HG02938 (cell line): ENCODE measurements at regions not wholly inside any gene's neighbourhood (a gene's known extent, or its start where the extent isn't known, plus 50 kb on each side); places are given as distances from the start of the nearest gene placed in this dataset.

Experiments
- ATAC-seq: cut with Tn5 transposase; IDR thresholded peaks from one replicate; pipeline ENCODE4 v1.9.1; 2021; ENCODE audit warnings: mild to moderate bottlenecking, moderate library complexity; ENCODE audit not compliant: unreplicated experiment

GRCh38 chr18:10032331-10033015, 118.7 kb downstream of the VAPA start:
- ATAC-seq = no peak

- ATAC-seq = no peak
These were observed 119.2 kb downstream of the VAPA start for GRCh38 chr18:10033016-10033399.

GRCh38 chr18:10035281-10035991, 121.6 kb downstream of the VAPA start:
- no peak for ATAC-seq

GRCh38 chr18:10036479-10036878, 122.7 kb downstream of the VAPA start:
- no peak for ATAC-seq

GRCh38 chr18:10037181-10037580, 123.4 kb downstream of the VAPA start:
- no peak for ATAC-seq

- no peak for ATAC-seq
These were observed 124.5 kb downstream of the VAPA start for GRCh38 chr18:10038268-10038667.

- no peak for ATAC-seq
These were observed 126.6 kb downstream of the VAPA start for GRCh38 chr18:10040287-10041011.

- no peak for ATAC-seq
These were observed 127.4 kb downstream of the VAPA start for GRCh38 chr18:10041180-10041579.

GRCh38 chr18:10042492-10042891, 128.7 kb downstream of the VAPA start:
- ATAC-seq = no peak

GRCh38 chr18:10044054-10044453, 130.2 kb downstream of the VAPA start:
- ATAC-seq = no peak

- ATAC-seq = no peak
These were observed 131.6 kb downstream of the VAPA start for GRCh38 chr18:10045296-10045891.

- no peak for ATAC-seq
These were observed 132.5 kb downstream of the VAPA start for GRCh38 chr18:10046178-10046807.

- ATAC-seq = no peak
These were observed 133.4 kb downstream of the VAPA start for GRCh38 chr18:10047237-10047636.

GRCh38 chr18:10049747-10050146, 135.9 kb downstream of the VAPA start:
- no peak for ATAC-seq

- ATAC-seq = no peak
These were observed 137.1 kb downstream of the VAPA start for GRCh38 chr18:10050956-10051355.

- ATAC-seq = no peak
These were observed 138.2 kb downstream of the VAPA start for GRCh38 chr18:10051877-10052631.

- ATAC-seq = no peak
These were observed 139.1 kb downstream of the VAPA start for GRCh38 chr18:10052871-10053270.

- ATAC-seq = no peak
These were observed 140.0 kb downstream of the VAPA start for GRCh38 chr18:10053861-10054260.

- ATAC-seq = no peak
These were observed 140.6 kb downstream of the VAPA start for GRCh38 chr18:10054366-10054765.

GRCh38 chr18:10055125-10055750, 141.4 kb downstream of the VAPA start:
- ATAC-seq = no peak
